Midbrain (tissue), 1 donor: ENCODE measurements at regions not wholly inside any gene's neighbourhood (a gene's known extent, or its start where the extent isn't known, plus 50 kb on each side); places are given as distances from the start of the nearest gene placed in this dataset.

Experiments used
- DNase-seq: peaks from one replicate; lab custom pipeline; 2025; lab: John Stamatoyannopoulos, UW

- DNase-seq, result no peak
These were observed 86.7 kb upstream of the NRIP1 start for GRCh38 chr21:15151385-15152103.

- DNase-seq, result no peak
These were observed 87.8 kb upstream of the NRIP1 start for GRCh38 chr21:15152591-15152990.

GRCh38 chr21:15159382-15160020 lies 94.7 kb upstream of the NRIP1 start:
- DNase-seq, result no peak

- no peak for DNase-seq
These were observed 95.3 kb upstream of the NRIP1 start for GRCh38 chr21:15160136-15160535.

GRCh38 chr21:15162921-15163320 lies 98.1 kb upstream of the NRIP1 start:
- no peak for DNase-seq

- no peak for DNase-seq
These were observed 99.5 kb upstream of the NRIP1 start for GRCh38 chr21:15164273-15164672.

- no peak for DNase-seq
These were observed 100.0 kb upstream of the NRIP1 start for GRCh38 chr21:15164678-15165303.

GRCh38 chr21:15170614-15171013 lies 105.8 kb upstream of the NRIP1 start:
- no peak for DNase-seq

- no peak for DNase-seq
These were observed 106.7 kb upstream of the NRIP1 start for GRCh38 chr21:15171546-15171945.

GRCh38 chr21:15172963-15173362 lies 108.2 kb upstream of the NRIP1 start:
- no peak for DNase-seq

GRCh38 chr21:15174923-15175322 lies 110.1 kb upstream of the NRIP1 start:
- DNase-seq, result no peak

- DNase-seq, result no peak
These were observed 117.9 kb upstream of the NRIP1 start for GRCh38 chr21:15182731-15183130.

- no peak for DNase-seq
These were observed 119.0 kb upstream of the NRIP1 start for GRCh38 chr21:15183813-15184257.

- DNase-seq, result no peak
These were observed 125.6 kb upstream of the NRIP1 start for GRCh38 chr21:15190412-15190811.

- no peak for DNase-seq
These were observed 126.0 kb upstream of the NRIP1 start for GRCh38 chr21:15190837-15191236.

GRCh38 chr21:15191342-15191741 lies 126.5 kb upstream of the NRIP1 start:
- no peak for DNase-seq

- DNase-seq, result no peak
These were observed 127.4 kb upstream of the NRIP1 start for GRCh38 chr21:15192243-15192642.

- DNase-seq, result no peak
These were observed 129.1 kb upstream of the NRIP1 start for GRCh38 chr21:15193937-15194336.

- no peak for DNase-seq
These were observed 130.3 kb upstream of the NRIP1 start for GRCh38 chr21:15195104-15195503.

GRCh38 chr21:15195768-15196167 lies 131.0 kb upstream of the NRIP1 start:
- DNase-seq, result no peak

- DNase-seq, result no peak
These were observed 132.9 kb upstream of the NRIP1 start for GRCh38 chr21:15197696-15198095.

- DNase-seq, result no peak
These were observed 134.9 kb upstream of the NRIP1 start for GRCh38 chr21:15199414-15200383.
